ENCODE measurements at regions not wholly inside any gene's neighbourhood (a gene's known extent, or its start where the extent isn't known, plus 50 kb on each side); places are given as distances from the start of the nearest gene placed in this dataset.

GRCh38 chr20:11158146-11158545, 484.3 kb upstream of the JAG1 start:
- TF ChIP-seq, protein P1, sequence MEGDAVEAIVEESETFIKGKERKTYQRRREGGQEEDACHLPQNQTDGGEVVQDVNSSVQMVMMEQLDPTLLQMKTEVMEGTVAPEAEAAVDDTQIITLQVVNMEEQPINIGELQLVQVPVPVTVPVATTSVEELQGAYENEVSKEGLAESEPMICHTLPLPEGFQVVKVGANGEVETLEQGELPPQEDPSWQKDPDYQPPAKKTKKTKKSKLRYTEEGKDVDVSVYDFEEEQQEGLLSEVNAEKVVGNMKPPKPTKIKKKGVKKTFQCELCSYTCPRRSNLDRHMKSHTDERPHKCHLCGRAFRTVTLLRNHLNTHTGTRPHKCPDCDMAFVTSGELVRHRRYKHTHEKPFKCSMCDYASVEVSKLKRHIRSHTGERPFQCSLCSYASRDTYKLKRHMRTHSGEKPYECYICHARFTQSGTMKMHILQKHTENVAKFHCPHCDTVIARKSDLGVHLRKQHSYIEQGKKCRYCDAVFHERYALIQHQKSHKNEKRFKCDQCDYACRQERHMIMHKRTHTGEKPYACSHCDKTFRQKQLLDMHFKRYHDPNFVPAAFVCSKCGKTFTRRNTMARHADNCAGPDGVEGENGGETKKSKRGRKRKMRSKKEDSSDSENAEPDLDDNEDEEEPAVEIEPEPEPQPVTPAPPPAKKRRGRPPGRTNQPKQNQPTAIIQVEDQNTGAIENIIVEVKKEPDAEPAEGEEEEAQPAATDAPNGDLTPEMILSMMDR (IDR thresholded peaks at IDR 0.05; ENCODE audit: low read depth, low read length), result no peak
- TF ChIP-seq EZH2phosphoT487 (IDR thresholded peaks at IDR 0.05; ENCODE audit: low read depth), result no peak

Measured in OCI-LY3 (cell line).